ENCODE measurements at regions not wholly inside any gene's neighbourhood (a gene's known extent, or its start where the extent isn't known, plus 50 kb on each side); places are given as distances from the start of the nearest gene placed in this dataset.
"Not testable (repeated sequence)": the region's sequence is repeated elsewhere in the genome, so short reads cannot be mapped to it uniquely, and the experiment has no call there.

- intact Hi-C loops (cut with DNase I): no loop called here
- DNase-seq (ENCODE audit: missing footprints) (no peak), ATAC-seq (no peak)
Observed at GRCh38 chr4:110869114-110869513, 246.2 kb upstream of the PITX2 start.

GRCh38 chr4:110869862-110870572 is 247.1 kb upstream of the PITX2 start:
- DNase-seq (ENCODE audit: missing footprints) (no peak), ATAC-seq (no peak)
- intact Hi-C loops (cut with DNase I): no loop called here

GRCh38 chr4:110876214-110876613 is 253.3 kb upstream of the PITX2 start:
- ATAC-seq; intact Hi-C loops (cut with DNase I); DNase-seq (ENCODE audit: missing footprints): not testable (repeated sequence)

- intact Hi-C loops (cut with DNase I): no loop called here
- ATAC-seq: no peak
- DNase-seq (ENCODE audit: missing footprints): no peak
Observed at GRCh38 chr4:110876866-110877265, 254.0 kb upstream of the PITX2 start.

- ATAC-seq (no peak), DNase-seq (ENCODE audit: missing footprints) (no peak)
- intact Hi-C loops (cut with DNase I): no loop called here
Observed at GRCh38 chr4:110877778-110878370, 255.0 kb upstream of the PITX2 start.

- ATAC-seq (no peak), DNase-seq (ENCODE audit: missing footprints) (no peak)
- intact Hi-C loops (cut with DNase I): no loop called here
Observed at GRCh38 chr4:110878413-110878812, 255.5 kb upstream of the PITX2 start.

GRCh38 chr4:110878956-110879355 is 256.1 kb upstream of the PITX2 start:
- DNase-seq (ENCODE audit: missing footprints) (no peak), ATAC-seq (no peak)
- intact Hi-C loops (cut with DNase I): no loop called here

GRCh38 chr4:110886270-110886669 is 263.4 kb upstream of the PITX2 start:
- ATAC-seq (no peak), DNase-seq (ENCODE audit: missing footprints) (no peak)
- intact Hi-C loops (cut with DNase I): no loop called here

- ATAC-seq: no peak
- intact Hi-C loops (cut with DNase I): no loop called here
- no peak for DNase-seq (ENCODE audit: missing footprints)
Observed at GRCh38 chr4:110886856-110887255, 264.0 kb upstream of the PITX2 start.

- DNase-seq (ENCODE audit: missing footprints): no peak
- no peak for ATAC-seq
- intact Hi-C loops (cut with DNase I): no loop called here
Observed at GRCh38 chr4:110897784-110898183, 274.9 kb upstream of the PITX2 start.

GRCh38 chr4:110898290-110898689 is 275.4 kb upstream of the PITX2 start:
- no peak for ATAC-seq
- intact Hi-C loops (cut with DNase I): no loop called here
- no peak for DNase-seq (ENCODE audit: missing footprints)

GRCh38 chr4:110900213-110900769 is 277.4 kb upstream of the PITX2 start:
- ATAC-seq: no peak
- intact Hi-C loops (cut with DNase I): no loop called here
- DNase-seq (ENCODE audit: missing footprints): no peak

GRCh38 chr4:110902500-110902899 is 279.6 kb upstream of the PITX2 start:
- intact Hi-C loops (cut with DNase I): no loop called here
- no peak for ATAC-seq

GRCh38 chr4:110904435-110905065 is 281.7 kb upstream of the PITX2 start:
- intact Hi-C loops (cut with DNase I): no loop called here
- DNase-seq (ENCODE audit: missing footprints) (no peak), ATAC-seq (no peak)

More at GRCh38 chr4:110902500-110902899, 279.6 kb upstream of the PITX2 start:
- DNase-seq (ENCODE audit: missing footprints): no peak

- intact Hi-C loops (cut with DNase I): no loop called here
- DNase-seq (ENCODE audit: missing footprints) (no peak), ATAC-seq (no peak)
Observed at GRCh38 chr4:110905367-110905766, 282.5 kb upstream of the PITX2 start.

- intact Hi-C loops (cut with DNase I): no loop called here
- ATAC-seq (no peak), DNase-seq (ENCODE audit: missing footprints) (no peak)
Observed at GRCh38 chr4:110907801-110908313, 285.0 kb upstream of the PITX2 start.

GRCh38 chr4:110914791-110915190 is 291.9 kb upstream of the PITX2 start:
- DNase-seq (ENCODE audit: missing footprints) (no peak), ATAC-seq (no peak)
- intact Hi-C loops (cut with DNase I): no loop called here

- intact Hi-C loops (cut with DNase I): no loop called here
- ATAC-seq: no peak
- DNase-seq (ENCODE audit: missing footprints): no peak
Observed at GRCh38 chr4:110915301-110915700, 292.4 kb upstream of the PITX2 start.

- DNase-seq (ENCODE audit: missing footprints) (no peak), ATAC-seq (no peak)
- intact Hi-C loops (cut with DNase I): no loop called here
Observed at GRCh38 chr4:110916505-110916904, 293.6 kb upstream of the PITX2 start.

- no peak for ATAC-seq
- intact Hi-C loops (cut with DNase I): no loop called here
- DNase-seq (ENCODE audit: missing footprints): no peak
Observed at GRCh38 chr4:110917835-110918234, 295.0 kb upstream of the PITX2 start.
